K562 (cell line): ENCODE measurements at regions not wholly inside any gene's neighbourhood (a gene's known extent, or its start where the extent isn't known, plus 50 kb on each side); places are given as distances from the start of the nearest gene placed in this dataset.
A peak's percentile ranks its signal among the peaks of the same experiment; 100 is the strongest.

Source experiments
- ATAC-seq: fragments of 200-7000 bp; cut with Tn5 transposase; 3 replicates; pipeline ENCODE4 v1.9.1; 2020; ENCODE audit warnings: moderate library complexity
- BruUV-seq: library from RNA; stranded (reverse); fragments of 400-500 nt; replicated peaks from 2 replicates; lab custom pipeline; 2021; lab: Mats Ljungman, UMichigan
- CTCF ChIA-PET: fragments of 300-600 bp; formaldehyde crosslinking; extraction: SDS; loops from one replicate; lab custom pipeline; 2021; ENCODE audit warnings: low intra/inter-chr PET ratio; lab: Yijun Ruan, JAX
- POLR2A ChIA-PET: fragments of 300-600, 350-650 bp; sonication (Branson Sonifier 250); formaldehyde crosslinking; extraction: SDS; loops from one replicate; lab custom pipeline; 2021; ENCODE audit warnings: antibody characterized with exemption, inconsistent platforms; lab: Yijun Ruan, JAX
- DNase-seq, 4 experiments: peaks; one replicate each; pipeline versions ENCODE4 v3.0.0 to v3.0.0-alpha.2; 2011 to 2018; ENCODE audit warnings: low spot score in 3 of 4, mixed read lengths in 3 of 4; ENCODE audit errors: extremely low read depth in 1 of 4
- FAIRE-seq: peaks from 2 replicates; lab custom pipeline; 2011; peaks lifted over from hg19 to GRCh38; lab: Jason Lieb, UNC
- H2AFZ ChIP-seq: 2 replicates; pipeline ENCODE4 v1.6.0; 2011; ENCODE audit warnings: low read depth, low read length, control low read depth, inconsistent platforms
- H3K27ac ChIP-seq: fragments of 200-600 bp; 3 replicates; pipeline ENCODE4 v1.8.0; 2011; ENCODE audit warnings: low read depth, mild to moderate bottlenecking, control low read depth, inconsistent platforms, low read length, moderate library complexity, mixed read lengths; ENCODE audit errors: extremely low read depth
- H3K27me3 ChIP-seq, 2 experiments: fragments of 300-600 bp in 1 of 2; 2 replicates in 1 of 2; 3 replicates in 1 of 2; pipeline versions ENCODE4 v1.6.0 to v1.8.0; 2011; ENCODE audit warnings: inconsistent platforms in 2 of 2, low read length in 2 of 2, mild to moderate bottlenecking in 1 of 2, mixed read lengths in 1 of 2, moderate library complexity in 1 of 2; ENCODE audit not compliant: control insufficient read depth in 2 of 2, insufficient read depth in 2 of 2
- H3K36me3 ChIP-seq: fragments of 300-600 bp; 3 replicates; pipeline ENCODE4 v1.8.0; 2011; ENCODE audit warnings: mild to moderate bottlenecking, low read length, inconsistent platforms; ENCODE audit not compliant: control insufficient read depth, insufficient read depth
- H3K4me1 ChIP-seq, 2 experiments: fragments of 200-600 bp in 1 of 2; replicated peaks in 1 of 2; 2 replicates in 1 of 2; 3 replicates in 1 of 2; pipeline versions ENCODE4 v1.5.1 to v1.8.0; 2011; ENCODE audit warnings: inconsistent platforms in 2 of 2, low read length in 2 of 2, mild to moderate bottlenecking in 1 of 2, mixed read lengths in 1 of 2, moderate library complexity in 1 of 2; ENCODE audit not compliant: control insufficient read depth in 2 of 2, insufficient read depth in 2 of 2
- H3K4me2 ChIP-seq: 2 replicates; pipeline ENCODE4 v1.6.1; 2011; ENCODE audit warnings: low read length, control low read depth, inconsistent platforms, mixed read lengths; ENCODE audit not compliant: insufficient read depth
- H3K4me3 ChIP-seq: fragments of 200-600 bp; sonication (generic), shearing (Covaris generic); 2 replicates; pipeline ENCODE4 v1.5.1; 2016; ENCODE audit warnings: control low read depth, inconsistent platforms
- H3K79me2 ChIP-seq: fragments of 200-600 bp; 3 replicates; pipeline ENCODE4 v1.8.0; 2011; ENCODE audit warnings: low read length, inconsistent platforms; ENCODE audit not compliant: control insufficient read depth, insufficient read depth
- H3K9ac ChIP-seq, 2 experiments: 2 replicates each; pipeline versions ENCODE4 v1.6.0 to v1.6.1; 2011; ENCODE audit warnings: low read depth in 2 of 2, low read length in 2 of 2, control low read depth in 1 of 2, inconsistent platforms in 1 of 2, mild to moderate bottlenecking in 1 of 2, mixed read lengths in 1 of 2; ENCODE audit not compliant: insufficient read depth in 1 of 2
- H3K9me1 ChIP-seq: one replicate; pipeline ENCODE4 v1.6.0; 2011; ENCODE audit warnings: inconsistent platforms, mild to moderate bottlenecking, low read length, moderate library complexity; ENCODE audit not compliant: control insufficient read depth, insufficient read depth
- H3K9me3 ChIP-seq: replicated peaks from 2 replicates; pipeline ENCODE4 v1.5.1; 2011; ENCODE audit warnings: low read depth, low read length, inconsistent platforms; ENCODE audit not compliant: control insufficient read depth, insufficient read depth
- H4K20me1 ChIP-seq: replicated peaks from 2 replicates; pipeline ENCODE4 v1.6.1; 2011; ENCODE audit warnings: low read length, inconsistent platforms, mixed read lengths; ENCODE audit not compliant: control insufficient read depth, insufficient read depth
- CEBPG ChIP-seq, 3 experiments: fragments of 200-800 bp in 1 of 3; sonication (Bioruptor generic) in 1 of 3; sonication (generic) in 1 of 3; formaldehyde crosslinking in 1 of 3; IDR thresholded peaks in 2 of 3; conservative IDR thresholded peaks in 1 of 3; 2 replicates each; pipeline versions ENCODE4 v1.6.1 to v1.8.0; 2016 to 2022; ENCODE audit warnings: missing compliant biosample characterization in 2 of 3, missing genetic modification characterization in 2 of 3, mild to moderate bottlenecking in 1 of 3, missing genetic modification reagents in 1 of 3
- CSDE1 ChIP-seq, 2 experiments: fragments of 450-650 bp; IDR thresholded peaks; 2 replicates each; pipeline ENCODE4 v1.6.1; 2016; ENCODE audit warnings: mild to moderate bottlenecking in 1 of 2
- PML ChIP-seq: IDR thresholded peaks from 2 replicates; pipeline ENCODE4 v1.6.1; 2012; ENCODE audit warnings: low read length, inconsistent platforms
- POU5F1 ChIP-seq: fragments of 150-350 bp; IDR thresholded peaks from 2 replicates; pipeline ENCODE4 v1.6.1; 2014; ENCODE audit warnings: borderline replicate concordance, low read length, low read depth, mild to moderate bottlenecking; ENCODE audit not compliant: partially characterized antibody
- SAFB ChIP-seq: fragments of 200-400 bp; formaldehyde crosslinking; IDR thresholded peaks from 2 replicates; pipeline ENCODE4 v1.6.1; 2017; ENCODE audit warnings: low read depth, low read length, borderline replicate concordance
- SIRT6 ChIP-seq: IDR thresholded peaks from one replicate; pipeline ENCODE4 v1.6.1; 2012; ENCODE audit warnings: low read depth, mild to moderate bottlenecking, control low read depth, inconsistent platforms, low read length, moderate library complexity
- ZNF146 ChIP-seq: IDR thresholded peaks from one replicate; pipeline ENCODE4 v1.6.1; 2018; ENCODE audit warnings: missing compliant biosample characterization; ENCODE audit not compliant: unreplicated experiment
- ZNF75A ChIP-seq: fragments of 450-650 bp; formaldehyde crosslinking; IDR thresholded peaks from 2 replicates; pipeline ENCODE4 v1.4.0; 2020; ENCODE audit warnings: mild to moderate bottlenecking
- WGBS: fragments of 100-300 bp; shearing (Covaris generic); methylation state at CpG from one replicate; pipeline ENCODE4 v1.1.6; 2016; ENCODE audit warnings: low coverage, mixed read lengths; ENCODE audit not compliant: insufficient coverage; ENCODE audit errors: missing lambda C conversion rate; 5-methylcytosine and 5-hydroxymethylcytosine counted together
- in situ Hi-C: fragments of 300-500 bp; cut with MboI; formaldehyde crosslinking; loops from 4 replicates; pipeline ENCODE4 v1.15.0; 2018; ENCODE audit warnings: inconsistent platforms, mixed read lengths
- intact Hi-C: fragments of 100-400 bp; cut with micrococcal nuclease; formaldehyde crosslinking; loops from 2 replicates; pipeline ENCODE4 v1.14.2; 2022

DNA sequence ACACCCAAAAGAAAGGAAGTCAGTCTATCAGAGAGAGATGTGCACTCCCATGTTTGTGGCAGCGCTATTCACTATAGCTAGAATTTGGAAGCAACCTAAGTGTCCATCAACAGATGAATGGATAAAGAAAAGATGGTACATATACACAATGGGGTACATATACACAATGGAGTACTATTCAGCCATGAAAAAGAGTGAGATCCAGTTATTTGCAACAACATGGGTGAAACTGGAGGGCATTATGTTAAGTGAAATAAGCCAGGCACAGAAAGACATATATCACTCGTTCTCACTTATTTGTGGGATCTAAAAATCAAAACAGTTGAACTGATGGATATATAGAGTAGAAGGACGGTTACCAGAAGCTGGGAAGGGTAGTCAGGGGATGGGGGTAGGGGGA is 99.9 kb upstream of the ZNF516 start:
- H3K4me3 ChIP-seq = no peak overlapping the region
- in situ Hi-C loops = no loop called here
- peak; percentile 14 for TF ChIP-seq ZNF146
- no peak for TF ChIP-seq POU5F1
- ChIA-PET POLR2A (no interaction called here), CTCF (no interaction called here)
- no peaks in the 10 kb centered on the region for H3K9me1 ChIP-seq
- FAIRE-seq (no peak), DNase-seq (no peak), ATAC-seq (no peak)
- no peaks in the 10 kb centered on the region for H3K79me2 ChIP-seq
- intact Hi-C loops = no loop called here
- H3K4me2 ChIP-seq = no peak overlapping the region
- no peaks in the 10 kb centered on the region; a peak in 2 of 5 replicates for H3K27me3 ChIP-seq
- H3K9ac ChIP-seq = no peak overlapping the region
- no peaks in the 10 kb centered on the region for H3K36me3 ChIP-seq
- no peak overlapping the region for H2AFZ ChIP-seq
- BruUV-seq = no TSS peak
- no peaks in the 10 kb centered on the region for H3K4me1 ChIP-seq
- no peak overlapping the region for H3K27ac ChIP-seq
- H4K20me1 ChIP-seq = no peaks in the 10 kb centered on the region
- H3K9me3 ChIP-seq = no peaks in the 10 kb centered on the region
- WGBS = 6% methylated on average over 2 of the region's 3 CpGs

DNA sequence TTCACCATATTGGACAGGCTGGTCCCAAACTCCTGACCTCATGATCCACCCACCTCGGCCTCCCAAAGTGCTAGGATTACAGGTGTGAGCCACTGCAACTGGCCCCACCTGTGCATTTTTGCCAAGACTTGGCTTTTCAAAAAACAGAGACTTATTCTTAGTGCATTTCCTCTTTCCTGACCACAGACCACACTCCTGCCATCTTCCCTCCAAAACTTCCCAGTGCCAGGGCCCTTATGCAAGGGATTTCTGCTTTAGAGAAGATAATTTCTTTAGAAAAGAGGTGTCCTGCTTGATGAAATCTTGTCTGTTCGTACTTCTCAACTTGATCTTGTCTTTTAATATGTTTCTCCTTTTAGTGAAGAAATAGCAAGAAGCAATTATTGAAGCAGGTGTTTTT is 98.8 kb upstream of the ZNF516 start:
- no peaks in the 10 kb centered on the region for H3K79me2 ChIP-seq
- in situ Hi-C loops = no loop called here
- no peaks in the 10 kb centered on the region for H3K9me1 ChIP-seq
- DNase-seq = no peak
- H3K4me2 ChIP-seq = no peak overlapping the region
- FAIRE-seq = no peak
- intact Hi-C loops = no loop called here
- no peaks in the 10 kb centered on the region for H4K20me1 ChIP-seq
- H3K27me3 ChIP-seq = no peaks in the 10 kb centered on the region; a peak in 2 of 5 replicates
- ATAC-seq = no peak
- ChIA-PET POLR2A (interaction anchor here (0.6 kb wide), 1 partner anchor 118 kb away, joined by 3 read pairs; no protein-coding TSS in a partner anchor), CTCF (no interaction called here)
- no peaks in the 10 kb centered on the region for H3K9me3 ChIP-seq
- H3K27ac ChIP-seq = no peak overlapping the region
- no peaks in the 10 kb centered on the region for H3K4me1 ChIP-seq
- BruUV-seq = no TSS peak
- H2AFZ ChIP-seq = no peak overlapping the region
- 0% methylated on average over 2 of the region's 2 CpGs for WGBS
- H3K4me3 ChIP-seq = no peak overlapping the region
- H3K9ac ChIP-seq = no peak overlapping the region
- H3K36me3 ChIP-seq = no peaks in the 10 kb centered on the region
- TF ChIP-seq CEBPG (CRISPR knock-in tag; IDR thresholded peaks at IDR 0.05) (no peak), CEBPG (tag; conservative IDR thresholded peaks at IDR 0.05 in 1 of 2, IDR thresholded peaks at IDR 0.05 in 1 of 2) (no peak), SAFB (no peak), PML (no peak), CSDE1 (IDR thresholded peaks at IDR 0.05) (no peak), ZNF75A (CRISPR knock-in tag) (no peak), SIRT6 (no peak)
